Liver (tissue), 8 donors: ENCODE measurements at regions not wholly inside any gene's neighbourhood (a gene's known extent, or its start where the extent isn't known, plus 50 kb on each side); places are given as distances from the start of the nearest gene placed in this dataset.

Source experiments
- DNase-seq: peaks from one replicate; pipeline ENCODE4 v3.0.0-alpha.2; 2017; ENCODE audit warnings: low spot score
- H3K27ac ChIP-seq, 2 donors: one replicate each; pipeline ENCODE4 v1.7.0; 2013; ENCODE audit warnings: inconsistent platforms in 2 of 2, low read length in 2 of 2, control low read depth in 1 of 2, low read depth in 1 of 2, mild to moderate bottlenecking in 1 of 2
- H3K27me3 ChIP-seq, 4 donors: one replicate each; pipeline versions ENCODE4 v1.6.1 to v1.7.0; 2013; ENCODE audit warnings: low read length in 3 of 4, inconsistent platforms in 1 of 4, mild to moderate bottlenecking in 1 of 4, moderate library complexity in 1 of 4; ENCODE audit not compliant: control insufficient read depth in 4 of 4, insufficient read depth in 4 of 4
- H3K36me3 ChIP-seq, 4 donors: one replicate each; pipeline versions ENCODE4 v1.6.1 to v1.7.0; 2013; ENCODE audit warnings: low read length in 3 of 4, mild to moderate bottlenecking in 3 of 4, low read depth in 1 of 4, moderate library complexity in 1 of 4; ENCODE audit not compliant: control insufficient read depth in 4 of 4, insufficient read depth in 3 of 4
- H3K4me1 ChIP-seq, 4 donors: one replicate each; pipeline versions ENCODE4 v1.6.1 to v1.7.0; 2013; ENCODE audit warnings: low read length in 3 of 4, mild to moderate bottlenecking in 3 of 4, moderate library complexity in 1 of 4; ENCODE audit not compliant: control insufficient read depth in 4 of 4, insufficient read depth in 4 of 4
- H3K4me3 ChIP-seq, 3 donors: one replicate each; pipeline versions ENCODE4 v1.6.1 to v1.7.0; 2013; ENCODE audit warnings: low read length in 3 of 3, control low read depth in 1 of 3, low read depth in 1 of 3, mild to moderate bottlenecking in 1 of 3
- H3K9ac ChIP-seq, 2 donors: one replicate each; pipeline ENCODE4 v1.7.0; 2013; ENCODE audit warnings: low read length in 2 of 2, mild to moderate bottlenecking in 2 of 2, moderate library complexity in 2 of 2, control low read depth in 1 of 2, low read depth in 1 of 2
- H3K9me3 ChIP-seq, 4 donors: one replicate each; pipeline versions ENCODE4 v1.6.1 to v1.7.0; 2013; ENCODE audit warnings: low read length in 3 of 4; ENCODE audit not compliant: control insufficient read depth in 4 of 4
- FOXA1 ChIP-seq: IDR thresholded peaks from 2 replicates; pipeline ENCODE4 v1.6.1; 2016; ENCODE audit warnings: antibody characterized with exemption
- FOXA2 ChIP-seq: IDR thresholded peaks from 2 replicates; pipeline ENCODE4 v1.6.1; 2016; ENCODE audit warnings: antibody characterized with exemption
- GABPA ChIP-seq, 2 donors: IDR thresholded peaks in 1 of 2; conservative IDR thresholded peaks in 1 of 2; 2 replicates each; pipeline ENCODE4 v1.6.1; 2016; ENCODE audit warnings: antibody characterized with exemption in 2 of 2, mild to moderate bottlenecking in 1 of 2, moderate library complexity in 1 of 2
- HNF4A ChIP-seq, 2 donors: conservative IDR thresholded peaks; 2 replicates each; pipeline ENCODE4 v1.6.1; 2016; ENCODE audit warnings: antibody characterized with exemption in 2 of 2, mild to moderate bottlenecking in 2 of 2
- JUND ChIP-seq, 2 donors: IDR thresholded peaks; 2 replicates each; pipeline ENCODE4 v1.6.1; 2016; ENCODE audit warnings: antibody characterized with exemption in 2 of 2
- NR2F2 ChIP-seq: IDR thresholded peaks from 2 replicates; pipeline ENCODE4 v1.6.1; 2016; ENCODE audit warnings: antibody characterized with exemption
- RAD21 ChIP-seq, 2 donors: IDR thresholded peaks; 2 replicates each; pipeline ENCODE4 v1.6.1; 2016; ENCODE audit warnings: antibody characterized with exemption in 2 of 2, mild to moderate bottlenecking in 2 of 2
- RXRA ChIP-seq, 2 donors: IDR thresholded peaks; 2 replicates each; pipeline ENCODE4 v1.6.1; 2017 to 2018; ENCODE audit warnings: antibody characterized with exemption in 2 of 2, mild to moderate bottlenecking in 1 of 2
- SP1 ChIP-seq: IDR thresholded peaks from 2 replicates; pipeline ENCODE4 v1.6.1; 2018; ENCODE audit warnings: antibody characterized with exemption, mild to moderate bottlenecking
- TAF1 ChIP-seq: conservative IDR thresholded peaks from 2 replicates; pipeline ENCODE4 v1.6.1; 2016; ENCODE audit warnings: antibody characterized with exemption, mild to moderate bottlenecking
- YY1 ChIP-seq: IDR thresholded peaks from 2 replicates; pipeline ENCODE4 v1.6.1; 2016; ENCODE audit warnings: antibody characterized with exemption, mild to moderate bottlenecking
- WGBS: extraction: QIAGEN DNeasy Blood & Tissue Kit; methylation state at CpG from one replicate; pipeline ENCODE4 v1.1.7; 2013; 5-methylcytosine and 5-hydroxymethylcytosine counted together
- TF ChIP-seq, protein P1 (sequence below): IDR thresholded peaks from 2 replicates; pipeline ENCODE4 v1.6.1; 2016; ENCODE audit warnings: antibody characterized with exemption
- TF ChIP-seq, protein P2 (sequence below): IDR thresholded peaks from 2 replicates; pipeline ENCODE4 v1.6.1; 2016; ENCODE audit warnings: antibody characterized with exemption
- TF ChIP-seq, protein P3 (sequence below): fragments of 150-350 bp; IDR thresholded peaks from 2 replicates; pipeline ENCODE4 v1.5.1; 2017; ENCODE audit warnings: improper control_type of control experiment, low read depth, low read length; ENCODE audit not compliant: missing input control
- TF ChIP-seq, protein P4 (sequence below): IDR thresholded peaks from 2 replicates; pipeline ENCODE4 v1.6.1; 2016; ENCODE audit warnings: antibody characterized with exemption, mild to moderate bottlenecking
- donor health status: healthy.
- donor health status: healthy.
- donor health status: healthy.
- donor health status: healthy.
- donor health status: healthy.

DNA sequence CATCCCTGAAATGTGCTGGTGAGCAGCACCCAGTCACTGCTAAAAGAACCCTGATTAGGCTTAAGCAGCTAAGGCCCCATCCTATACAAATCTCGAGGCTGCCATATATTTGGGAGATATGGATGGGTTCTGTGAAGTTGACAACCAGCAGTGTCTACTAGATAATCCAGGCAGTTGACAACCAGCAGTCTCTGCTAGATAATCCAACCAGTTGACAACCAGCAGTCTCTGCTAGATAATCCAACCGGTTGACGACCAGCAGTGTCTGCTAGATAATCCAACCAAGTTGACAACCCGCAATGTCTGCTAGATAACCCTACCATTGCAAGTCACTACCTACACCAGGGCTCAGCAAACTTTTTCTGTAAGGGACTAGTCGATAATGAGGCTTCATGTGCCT lies 58.3 kb upstream of the KDM7A start:
- no peaks in the 10 kb centered on the region for H3K36me3 ChIP-seq
- no peaks in the 10 kb centered on the region for H3K9me3 ChIP-seq
- TF ChIP-seq HNF4A (conservative IDR thresholded peaks at IDR 0.05): no peak
- no peak for TF ChIP-seq GABPA (IDR thresholded peaks at IDR 0.05 in 1 of 2, conservative IDR thresholded peaks at IDR 0.05 in 1 of 2)
- TF ChIP-seq, protein P1, sequence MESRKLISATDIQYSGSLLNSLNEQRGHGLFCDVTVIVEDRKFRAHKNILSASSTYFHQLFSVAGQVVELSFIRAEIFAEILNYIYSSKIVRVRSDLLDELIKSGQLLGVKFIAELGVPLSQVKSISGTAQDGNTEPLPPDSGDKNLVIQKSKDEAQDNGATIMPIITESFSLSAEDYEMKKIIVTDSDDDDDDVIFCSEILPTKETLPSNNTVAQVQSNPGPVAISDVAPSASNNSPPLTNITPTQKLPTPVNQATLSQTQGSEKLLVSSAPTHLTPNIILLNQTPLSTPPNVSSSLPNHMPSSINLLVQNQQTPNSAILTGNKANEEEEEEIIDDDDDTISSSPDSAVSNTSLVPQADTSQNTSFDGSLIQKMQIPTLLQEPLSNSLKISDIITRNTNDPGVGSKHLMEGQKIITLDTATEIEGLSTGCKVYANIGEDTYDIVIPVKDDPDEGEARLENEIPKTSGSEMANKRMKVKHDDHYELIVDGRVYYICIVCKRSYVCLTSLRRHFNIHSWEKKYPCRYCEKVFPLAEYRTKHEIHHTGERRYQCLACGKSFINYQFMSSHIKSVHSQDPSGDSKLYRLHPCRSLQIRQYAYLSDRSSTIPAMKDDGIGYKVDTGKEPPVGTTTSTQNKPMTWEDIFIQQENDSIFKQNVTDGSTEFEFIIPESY: no peak
- no peak for TF ChIP-seq TAF1
- no peak for TF ChIP-seq FOXA1
- no peak for TF ChIP-seq RAD21 (IDR thresholded peaks at IDR 0.05)
- peaks cover 9 to 18% (median 16%) of the 10 kb centered on the region in 4 donors for H3K4me1 ChIP-seq
- 89% methylated on average over 5 of the region's 5 CpGs for WGBS
- no peak overlapping the region for H3K27ac ChIP-seq
- H3K27me3 ChIP-seq: no peaks in the 10 kb centered on the region
- DNase-seq: no peak
- H3K4me3 ChIP-seq: no peak overlapping the region
- no peak overlapping the region for H3K9ac ChIP-seq

DNA sequence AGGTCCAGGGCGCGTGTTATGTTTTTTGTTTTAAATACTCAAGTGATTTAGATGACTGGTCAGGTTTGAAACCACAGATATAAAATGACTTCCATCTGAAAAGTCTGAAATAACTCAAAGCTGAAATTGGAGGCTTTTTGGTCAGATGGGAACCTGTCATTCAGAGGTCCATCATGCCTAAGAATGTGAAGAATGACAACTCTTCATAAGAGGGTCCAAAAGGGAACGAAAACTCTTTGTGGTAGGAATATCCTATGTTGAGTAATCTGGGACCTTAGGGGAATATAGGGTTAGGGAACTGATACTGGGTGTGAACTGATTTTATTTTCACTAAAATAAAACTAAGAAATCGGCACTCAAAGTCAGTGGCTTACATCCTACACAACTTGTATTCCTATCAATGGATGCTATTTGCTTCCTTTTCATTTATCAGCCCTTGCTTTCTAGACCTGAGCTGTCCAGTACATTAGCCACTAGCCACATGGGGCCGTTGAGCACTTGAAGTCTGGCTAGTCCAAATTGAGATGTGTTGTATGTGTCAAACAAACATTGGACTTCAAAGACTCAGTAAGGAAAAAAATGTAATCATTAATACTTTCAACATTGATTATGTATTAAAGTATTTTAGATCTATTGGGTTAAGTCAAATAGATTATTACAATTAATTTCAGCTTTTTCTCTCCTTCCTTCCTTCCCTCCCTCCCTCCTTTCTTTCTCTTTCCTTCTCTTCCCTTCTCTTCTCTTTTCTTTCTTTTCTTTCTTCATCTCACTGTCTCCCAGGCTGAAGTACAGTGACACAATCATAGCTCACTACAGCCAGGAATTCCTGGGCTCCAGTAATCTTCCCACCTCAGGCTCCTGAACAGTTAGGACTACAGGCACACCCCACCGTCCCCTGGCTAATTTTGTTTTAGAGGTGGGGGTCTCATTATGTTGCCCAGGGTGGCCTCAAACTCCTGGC lies 56.5 kb upstream of the KDM7A start:
- no peak for DNase-seq
- Histone ChIP-seq H3K4me1 (peaks cover 10 to 22% (median 19%) of the 10 kb centered on the region in 4 donors), H3K9ac (no peak overlapping the region), H3K27me3 (peaks cover 0 to 2% (median 0%) of the 10 kb centered on the region in 4 donors), H3K27ac (no peak overlapping the region), H3K36me3 (no peaks in the 10 kb centered on the region), H3K9me3 (no peaks in the 10 kb centered on the region), H3K4me3 (no peak overlapping the region)
- 81% methylated on average over 6 of the region's 6 CpGs for WGBS
- TF ChIP-seq FOXA2 (no peak), YY1 (no peak), FOXA1 (no peak)

DNA sequence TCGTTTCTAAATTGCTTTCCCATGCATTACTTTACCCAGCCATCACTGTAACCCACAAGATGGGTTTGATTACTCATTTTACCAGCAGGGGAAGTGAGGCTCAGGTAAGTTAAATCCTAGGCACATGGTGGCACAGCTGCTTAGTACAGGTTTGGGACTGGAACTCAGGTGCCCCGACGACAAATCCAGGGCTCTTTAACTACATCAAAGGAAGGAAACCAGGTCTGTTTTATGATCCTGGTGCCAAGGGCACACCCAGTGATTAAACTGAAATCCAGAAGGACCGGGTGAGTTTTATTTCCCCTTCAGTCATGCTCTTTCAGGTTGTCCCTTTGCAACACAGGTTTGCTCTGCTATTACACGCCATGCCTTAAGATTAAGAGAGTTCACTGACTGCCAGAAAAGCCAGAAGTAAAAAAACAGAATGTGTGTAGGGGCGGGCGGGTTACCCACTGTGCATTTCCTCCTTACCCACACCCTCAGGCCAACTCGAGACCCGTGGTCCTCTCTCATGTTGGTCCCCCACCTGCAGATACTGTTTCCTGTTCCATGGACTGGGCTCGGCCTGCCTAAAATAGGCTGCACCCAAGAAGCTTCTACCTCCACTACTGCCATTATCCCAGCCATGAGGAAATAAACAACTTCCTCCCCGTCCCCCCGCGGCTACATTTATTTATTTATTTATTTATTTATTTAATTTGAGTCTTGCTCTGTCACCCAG lies 55.1 kb upstream of the KDM7A start:
- H3K36me3 ChIP-seq: no peaks in the 10 kb centered on the region
- no peak overlapping the region for H3K9ac ChIP-seq
- 44% methylated on average over 13 of the region's 13 CpGs for WGBS
- H3K4me1 ChIP-seq: peaks cover 10 to 22% (median 19%) of the 10 kb centered on the region in 4 donors
- H3K27ac ChIP-seq: peak overlapping the region in 1 of 2 donors; percentile 18
- H3K4me3 ChIP-seq: peak overlapping the region in 2 of 3 donors; percentile 65 to 68
- DNase-seq: no peak
- H3K9me3 ChIP-seq: no peaks in the 10 kb centered on the region
- H3K27me3 ChIP-seq: peaks cover 0 to 2% (median 0%) of the 10 kb centered on the region in 4 donors
- TF ChIP-seq, protein P2, sequence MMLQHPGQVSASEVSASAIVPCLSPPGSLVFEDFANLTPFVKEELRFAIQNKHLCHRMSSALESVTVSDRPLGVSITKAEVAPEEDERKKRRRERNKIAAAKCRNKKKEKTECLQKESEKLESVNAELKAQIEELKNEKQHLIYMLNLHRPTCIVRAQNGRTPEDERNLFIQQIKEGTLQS: no peak
- TF ChIP-seq RXRA (IDR thresholded peaks at IDR 0.05) (no peak), FOXA2 (no peak), JUND (IDR thresholded peaks at IDR 0.05) (no peak), HNF4A (conservative IDR thresholded peaks at IDR 0.05) (no peak), YY1 (no peak), FOXA1 (no peak), GABPA (IDR thresholded peaks at IDR 0.05 in 1 of 2, conservative IDR thresholded peaks at IDR 0.05 in 1 of 2) (no peak), NR2F2 (no peak), SP1 (no peak)
- TF ChIP-seq, protein P3, sequence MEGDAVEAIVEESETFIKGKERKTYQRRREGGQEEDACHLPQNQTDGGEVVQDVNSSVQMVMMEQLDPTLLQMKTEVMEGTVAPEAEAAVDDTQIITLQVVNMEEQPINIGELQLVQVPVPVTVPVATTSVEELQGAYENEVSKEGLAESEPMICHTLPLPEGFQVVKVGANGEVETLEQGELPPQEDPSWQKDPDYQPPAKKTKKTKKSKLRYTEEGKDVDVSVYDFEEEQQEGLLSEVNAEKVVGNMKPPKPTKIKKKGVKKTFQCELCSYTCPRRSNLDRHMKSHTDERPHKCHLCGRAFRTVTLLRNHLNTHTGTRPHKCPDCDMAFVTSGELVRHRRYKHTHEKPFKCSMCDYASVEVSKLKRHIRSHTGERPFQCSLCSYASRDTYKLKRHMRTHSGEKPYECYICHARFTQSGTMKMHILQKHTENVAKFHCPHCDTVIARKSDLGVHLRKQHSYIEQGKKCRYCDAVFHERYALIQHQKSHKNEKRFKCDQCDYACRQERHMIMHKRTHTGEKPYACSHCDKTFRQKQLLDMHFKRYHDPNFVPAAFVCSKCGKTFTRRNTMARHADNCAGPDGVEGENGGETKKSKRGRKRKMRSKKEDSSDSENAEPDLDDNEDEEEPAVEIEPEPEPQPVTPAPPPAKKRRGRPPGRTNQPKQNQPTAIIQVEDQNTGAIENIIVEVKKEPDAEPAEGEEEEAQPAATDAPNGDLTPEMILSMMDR: no peak
- TF ChIP-seq, protein P1: no peak
- TF ChIP-seq, protein P4, sequence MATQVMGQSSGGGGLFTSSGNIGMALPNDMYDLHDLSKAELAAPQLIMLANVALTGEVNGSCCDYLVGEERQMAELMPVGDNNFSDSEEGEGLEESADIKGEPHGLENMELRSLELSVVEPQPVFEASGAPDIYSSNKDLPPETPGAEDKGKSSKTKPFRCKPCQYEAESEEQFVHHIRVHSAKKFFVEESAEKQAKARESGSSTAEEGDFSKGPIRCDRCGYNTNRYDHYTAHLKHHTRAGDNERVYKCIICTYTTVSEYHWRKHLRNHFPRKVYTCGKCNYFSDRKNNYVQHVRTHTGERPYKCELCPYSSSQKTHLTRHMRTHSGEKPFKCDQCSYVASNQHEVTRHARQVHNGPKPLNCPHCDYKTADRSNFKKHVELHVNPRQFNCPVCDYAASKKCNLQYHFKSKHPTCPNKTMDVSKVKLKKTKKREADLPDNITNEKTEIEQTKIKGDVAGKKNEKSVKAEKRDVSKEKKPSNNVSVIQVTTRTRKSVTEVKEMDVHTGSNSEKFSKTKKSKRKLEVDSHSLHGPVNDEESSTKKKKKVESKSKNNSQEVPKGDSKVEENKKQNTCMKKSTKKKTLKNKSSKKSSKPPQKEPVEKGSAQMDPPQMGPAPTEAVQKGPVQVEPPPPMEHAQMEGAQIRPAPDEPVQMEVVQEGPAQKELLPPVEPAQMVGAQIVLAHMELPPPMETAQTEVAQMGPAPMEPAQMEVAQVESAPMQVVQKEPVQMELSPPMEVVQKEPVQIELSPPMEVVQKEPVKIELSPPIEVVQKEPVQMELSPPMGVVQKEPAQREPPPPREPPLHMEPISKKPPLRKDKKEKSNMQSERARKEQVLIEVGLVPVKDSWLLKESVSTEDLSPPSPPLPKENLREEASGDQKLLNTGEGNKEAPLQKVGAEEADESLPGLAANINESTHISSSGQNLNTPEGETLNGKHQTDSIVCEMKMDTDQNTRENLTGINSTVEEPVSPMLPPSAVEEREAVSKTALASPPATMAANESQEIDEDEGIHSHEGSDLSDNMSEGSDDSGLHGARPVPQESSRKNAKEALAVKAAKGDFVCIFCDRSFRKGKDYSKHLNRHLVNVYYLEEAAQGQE: no peak
